ENCODE measurements at regions not wholly inside any gene's neighbourhood (a gene's known extent, or its start where the extent isn't known, plus 50 kb on each side); places are given as distances from the start of the nearest gene placed in this dataset.

DNA sequence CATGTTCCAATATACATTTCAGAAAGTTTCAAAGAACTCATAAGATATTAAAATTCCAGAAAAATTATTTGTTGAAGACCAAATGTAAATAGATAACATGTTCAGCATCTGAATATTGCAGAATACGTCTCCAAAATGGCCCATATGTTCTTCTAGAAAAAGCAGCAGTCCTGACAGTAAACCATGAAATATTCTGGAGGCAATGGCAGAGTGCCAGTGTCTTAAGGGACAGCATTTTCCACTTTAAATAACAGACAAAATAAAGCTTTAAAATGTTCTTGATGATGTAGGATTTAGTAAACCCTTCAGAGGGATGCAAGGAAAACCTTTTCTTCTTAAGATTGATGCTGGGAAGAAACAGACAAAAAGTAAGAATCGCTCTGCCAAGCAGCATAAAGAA lies 721.0 kb downstream of the NR2F1-AS1 start:
- TF ChIP-seq, protein P1, sequence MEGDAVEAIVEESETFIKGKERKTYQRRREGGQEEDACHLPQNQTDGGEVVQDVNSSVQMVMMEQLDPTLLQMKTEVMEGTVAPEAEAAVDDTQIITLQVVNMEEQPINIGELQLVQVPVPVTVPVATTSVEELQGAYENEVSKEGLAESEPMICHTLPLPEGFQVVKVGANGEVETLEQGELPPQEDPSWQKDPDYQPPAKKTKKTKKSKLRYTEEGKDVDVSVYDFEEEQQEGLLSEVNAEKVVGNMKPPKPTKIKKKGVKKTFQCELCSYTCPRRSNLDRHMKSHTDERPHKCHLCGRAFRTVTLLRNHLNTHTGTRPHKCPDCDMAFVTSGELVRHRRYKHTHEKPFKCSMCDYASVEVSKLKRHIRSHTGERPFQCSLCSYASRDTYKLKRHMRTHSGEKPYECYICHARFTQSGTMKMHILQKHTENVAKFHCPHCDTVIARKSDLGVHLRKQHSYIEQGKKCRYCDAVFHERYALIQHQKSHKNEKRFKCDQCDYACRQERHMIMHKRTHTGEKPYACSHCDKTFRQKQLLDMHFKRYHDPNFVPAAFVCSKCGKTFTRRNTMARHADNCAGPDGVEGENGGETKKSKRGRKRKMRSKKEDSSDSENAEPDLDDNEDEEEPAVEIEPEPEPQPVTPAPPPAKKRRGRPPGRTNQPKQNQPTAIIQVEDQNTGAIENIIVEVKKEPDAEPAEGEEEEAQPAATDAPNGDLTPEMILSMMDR (IDR thresholded peaks at IDR 0.05): no peak
- TF ChIP-seq POLR2A (IDR thresholded peaks at IDR 0.05): no peak
